Endothelial cell (in vitro differentiated cells): ENCODE measurements at regions not wholly inside any gene's neighbourhood (a gene's known extent, or its start where the extent isn't known, plus 50 kb on each side); places are given as distances from the start of the nearest gene placed in this dataset.

Source experiments
- DNase-seq: peaks from one replicate; pipeline ENCODE4 v3.0.0; 2021; ENCODE audit warnings: low spot score
- H3K27ac Mint-ChIP-seq: one replicate; pipeline ENCODE4 v1.8.0; 2021; ENCODE audit warnings: mixed read lengths, inconsistent platforms; ENCODE audit not compliant: unreplicated experiment
- H3K27me3 Mint-ChIP-seq: one replicate; pipeline ENCODE4 v1.8.0; 2021; ENCODE audit warnings: mild to moderate bottlenecking, moderate library complexity, mixed read lengths, inconsistent platforms; ENCODE audit not compliant: unreplicated experiment
- H3K36me3 Mint-ChIP-seq: one replicate; pipeline ENCODE4 v1.8.0; 2021; ENCODE audit warnings: mild to moderate bottlenecking, low read depth, mixed read lengths, inconsistent platforms; ENCODE audit not compliant: unreplicated experiment
- H3K4me1 Mint-ChIP-seq: one replicate; pipeline ENCODE4 v1.8.0; 2021; ENCODE audit warnings: mild to moderate bottlenecking, mixed read lengths, inconsistent platforms; ENCODE audit not compliant: unreplicated experiment
- H3K4me3 Mint-ChIP-seq: one replicate; pipeline ENCODE4 v1.8.0; 2021; ENCODE audit warnings: mild to moderate bottlenecking, mixed read lengths, inconsistent platforms; ENCODE audit not compliant: unreplicated experiment
- H3K9me3 Mint-ChIP-seq: one replicate; pipeline ENCODE4 v1.8.0; 2021; ENCODE audit warnings: mixed read lengths, inconsistent platforms; ENCODE audit not compliant: unreplicated experiment
- CTCF ChIP-seq: fragments of 200-600 bp; sonication (generic); IDR thresholded peaks from one replicate; pipeline ENCODE4 v1.5.0; 2021; ENCODE audit warnings: antibody characterized with exemption; ENCODE audit not compliant: unreplicated experiment

GRCh38 chr12:58465418-58465817, 454.9 kb downstream of the LRIG3 start:
- H3K4me3 Mint-ChIP-seq, result no peak overlapping the region

GRCh38 chr12:58470266-58471010, 449.9 kb downstream of the LRIG3 start:
- H3K27me3 Mint-ChIP-seq, result no peaks in the 10 kb centered on the region
- peaks cover 7% of the 10 kb centered on the region for H3K9me3 Mint-ChIP-seq
- no peak overlapping the region for H3K4me3 Mint-ChIP-seq
- no peak for TF ChIP-seq CTCF
- H3K4me1 Mint-ChIP-seq, result no peaks in the 10 kb centered on the region
- no peak overlapping the region for H3K27ac Mint-ChIP-seq
- H3K36me3 Mint-ChIP-seq, result no peaks in the 10 kb centered on the region
- no peak for DNase-seq

More at GRCh38 chr12:58465418-58465817, 454.9 kb downstream of the LRIG3 start:
- Mint-ChIP-seq H3K36me3 (no peaks in the 10 kb centered on the region), H3K27me3 (no peaks in the 10 kb centered on the region), H3K4me1 (no peaks in the 10 kb centered on the region), H3K9me3 (peaks cover 7% of the 10 kb centered on the region), H3K27ac (no peak overlapping the region)
- no peak for TF ChIP-seq CTCF
- DNase-seq, result no peak

GRCh38 chr12:58479401-58479800, 440.9 kb downstream of the LRIG3 start:
- H3K36me3 Mint-ChIP-seq, result no peaks in the 10 kb centered on the region
- no peak for DNase-seq
- H3K27ac Mint-ChIP-seq, result no peak overlapping the region
- H3K4me1 Mint-ChIP-seq, result no peaks in the 10 kb centered on the region
- TF ChIP-seq CTCF, result no peak
- no peak overlapping the region for H3K4me3 Mint-ChIP-seq
- H3K9me3 Mint-ChIP-seq, result no peaks in the 10 kb centered on the region
- H3K27me3 Mint-ChIP-seq, result no peaks in the 10 kb centered on the region

GRCh38 chr12:58481811-58482210, 438.5 kb downstream of the LRIG3 start:
- Mint-ChIP-seq H3K4me1 (no peaks in the 10 kb centered on the region), H3K27me3 (no peaks in the 10 kb centered on the region), H3K27ac (no peak overlapping the region), H3K9me3 (no peaks in the 10 kb centered on the region), H3K4me3 (no peak overlapping the region), H3K36me3 (no peaks in the 10 kb centered on the region)
- DNase-seq, result no peak
- TF ChIP-seq CTCF, result no peak

GRCh38 chr12:58487255-58487654, 433.0 kb downstream of the LRIG3 start:
- no peaks in the 10 kb centered on the region for H3K36me3 Mint-ChIP-seq
- H3K4me1 Mint-ChIP-seq, result no peaks in the 10 kb centered on the region
- no peak overlapping the region for H3K27ac Mint-ChIP-seq
- H3K9me3 Mint-ChIP-seq, result no peaks in the 10 kb centered on the region
- TF ChIP-seq CTCF, result no peak
- DNase-seq, result no peak
- H3K27me3 Mint-ChIP-seq, result no peaks in the 10 kb centered on the region
- H3K4me3 Mint-ChIP-seq, result no peak overlapping the region
